Tibial artery (tissue), 4 donors: ENCODE measurements at regions not wholly inside any gene's neighbourhood (a gene's known extent, or its start where the extent isn't known, plus 50 kb on each side); places are given as distances from the start of the nearest gene placed in this dataset.

Experiments
- DNase-seq, 2 donors: peaks; one replicate each; pipeline ENCODE4 v3.0.0-alpha.2; 2019
- H3K27ac ChIP-seq, 2 donors: fragments of 200-600 bp; sonication (generic) in 1 of 2; 1 replicate in 1 of 2; 2 replicates in 1 of 2; pipeline ENCODE4 v1.5.1; 2018 to 2019; ENCODE audit warnings: mild to moderate bottlenecking in 1 of 2
- H3K27me3 ChIP-seq, 2 donors: fragments of 200-600 bp; sonication (generic) in 1 of 2; one replicate each; pipeline versions ENCODE4 v1.5.1 to v1.6.0; 2016 to 2019
- H3K36me3 ChIP-seq, 3 donors: fragments of 200-600 bp; sonication (generic) in 2 of 3; one replicate each; pipeline ENCODE4 v1.5.1; 2016 to 2019; ENCODE audit warnings: mild to moderate bottlenecking in 2 of 3
- H3K4me1 ChIP-seq, 4 donors: fragments of 200-600 bp; sonication (generic) in 2 of 4; 1 replicate in 3 of 4; 2 replicates in 1 of 4; pipeline ENCODE4 v1.5.1; 2016 to 2019
- H3K4me3 ChIP-seq, 2 donors: fragments of 200-600 bp; sonication (generic) in 1 of 2; 1 replicate in 1 of 2; 2 replicates in 1 of 2; pipeline ENCODE4 v1.5.1; 2018 to 2019; ENCODE audit warnings: mild to moderate bottlenecking in 2 of 2
- H3K9me3 ChIP-seq, 3 donors: fragments of 200-600 bp; sonication (generic) in 1 of 3; one replicate each; pipeline ENCODE4 v1.5.1; 2016 to 2019
- intact Hi-C: fragments of 100-400 bp; cut with DNase I; formaldehyde crosslinking; loops from one replicate; pipeline ENCODE4 v1.15.0; 2023; ENCODE audit warnings: low total_unique reads
- TF ChIP-seq, protein P1 (sequence below), 2 experiments: fragments of 200-600 bp in 1 of 2; fragments of 450-650 bp in 1 of 2; IDR thresholded peaks; one replicate each; pipeline ENCODE4 v1.5.1; 2017 to 2019; ENCODE audit warnings: antibody characterized with exemption in 2 of 2, mild to moderate bottlenecking in 1 of 2, moderate library complexity in 1 of 2

DNA sequence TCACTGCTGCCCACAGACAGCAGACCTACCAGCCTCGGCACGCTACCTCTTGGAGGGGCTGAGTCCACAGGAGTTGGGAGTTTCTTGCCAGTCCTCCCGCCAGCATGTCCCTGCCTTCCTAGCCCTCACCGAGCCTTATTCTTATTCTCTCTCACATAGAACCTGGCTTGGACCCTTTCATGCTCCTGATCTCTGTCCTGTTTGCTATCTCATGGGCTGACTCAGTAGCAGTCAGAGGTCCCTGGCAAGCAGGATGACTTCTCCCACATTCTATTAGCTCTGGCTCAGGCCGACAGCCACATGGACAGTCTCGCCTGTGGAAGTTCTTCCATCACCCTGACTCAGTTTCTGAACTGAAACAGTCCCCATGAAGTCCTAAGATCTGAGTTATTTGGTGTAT, 79.5 kb upstream of the ADRA1D start:
- Histone ChIP-seq H3K4me1 (peaks cover 0 to 24% (median 11%) of the 10 kb centered on the region in 4 donors), H3K36me3 (no peaks in the 10 kb centered on the region), H3K27ac (no peak overlapping the region), H3K27me3 (no peaks in the 10 kb centered on the region), H3K4me3 (no peak overlapping the region), H3K9me3 (peaks cover 0 to 3% (median 0%) of the 10 kb centered on the region in 3 donors)
- DNase-seq, result no peak
- intact Hi-C loops, result no loop called here
- TF ChIP-seq, protein P1, sequence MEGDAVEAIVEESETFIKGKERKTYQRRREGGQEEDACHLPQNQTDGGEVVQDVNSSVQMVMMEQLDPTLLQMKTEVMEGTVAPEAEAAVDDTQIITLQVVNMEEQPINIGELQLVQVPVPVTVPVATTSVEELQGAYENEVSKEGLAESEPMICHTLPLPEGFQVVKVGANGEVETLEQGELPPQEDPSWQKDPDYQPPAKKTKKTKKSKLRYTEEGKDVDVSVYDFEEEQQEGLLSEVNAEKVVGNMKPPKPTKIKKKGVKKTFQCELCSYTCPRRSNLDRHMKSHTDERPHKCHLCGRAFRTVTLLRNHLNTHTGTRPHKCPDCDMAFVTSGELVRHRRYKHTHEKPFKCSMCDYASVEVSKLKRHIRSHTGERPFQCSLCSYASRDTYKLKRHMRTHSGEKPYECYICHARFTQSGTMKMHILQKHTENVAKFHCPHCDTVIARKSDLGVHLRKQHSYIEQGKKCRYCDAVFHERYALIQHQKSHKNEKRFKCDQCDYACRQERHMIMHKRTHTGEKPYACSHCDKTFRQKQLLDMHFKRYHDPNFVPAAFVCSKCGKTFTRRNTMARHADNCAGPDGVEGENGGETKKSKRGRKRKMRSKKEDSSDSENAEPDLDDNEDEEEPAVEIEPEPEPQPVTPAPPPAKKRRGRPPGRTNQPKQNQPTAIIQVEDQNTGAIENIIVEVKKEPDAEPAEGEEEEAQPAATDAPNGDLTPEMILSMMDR (IDR thresholded peaks at IDR 0.05), result no peak

DNA sequence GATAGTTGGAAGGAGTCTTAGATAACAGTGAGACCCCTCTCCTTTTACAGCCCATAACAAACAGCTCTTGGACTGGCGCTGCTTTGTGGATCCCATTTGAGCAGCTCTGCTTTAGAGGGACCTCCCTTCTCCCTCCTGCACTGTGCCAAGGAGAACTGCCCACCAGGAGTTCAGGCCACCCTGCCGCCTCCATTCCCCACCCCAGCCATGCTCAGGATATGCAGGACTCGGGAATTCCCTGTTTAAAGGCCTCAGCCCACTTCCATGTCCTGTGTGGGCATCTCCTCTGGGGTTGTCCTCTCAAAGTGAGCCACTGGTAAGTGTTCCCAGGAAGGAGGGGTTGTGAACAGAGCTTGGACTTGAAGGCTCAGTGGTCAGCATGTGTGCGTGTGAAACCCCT, 78.9 kb upstream of the ADRA1D start:
- intact Hi-C loops, result no loop called here
- no peak for DNase-seq

GRCh38 chr20:4326195-4327065, 77.3 kb upstream of the ADRA1D start:
- H3K4me3 ChIP-seq, result no peak overlapping the region
- H3K27ac ChIP-seq, result peak overlapping the region in 1 of 2 donors; percentile 43
- H3K9me3 ChIP-seq, result peaks cover 0 to 3% (median 0%) of the 10 kb centered on the region in 3 donors
- no peak for DNase-seq
- TF ChIP-seq, protein P1 (IDR thresholded peaks at IDR 0.05), result no peak
- H3K4me1 ChIP-seq, result peaks cover 0 to 24% (median 11%) of the 10 kb centered on the region in 4 donors
- H3K36me3 ChIP-seq, result no peaks in the 10 kb centered on the region
- intact Hi-C loops, result no loop called here
- no peaks in the 10 kb centered on the region for H3K27me3 ChIP-seq

More for the DNA sequence above, 78.9 kb upstream of the ADRA1D start:
- H3K9me3 ChIP-seq, result peaks cover 0 to 3% (median 0%) of the 10 kb centered on the region in 3 donors
- no peak overlapping the region for H3K4me3 ChIP-seq
- H3K4me1 ChIP-seq, result peaks cover 0 to 24% (median 11%) of the 10 kb centered on the region in 4 donors
- no peaks in the 10 kb centered on the region for H3K36me3 ChIP-seq
- no peaks in the 10 kb centered on the region for H3K27me3 ChIP-seq
- TF ChIP-seq, protein P1 (IDR thresholded peaks at IDR 0.05), result no peak
- H3K27ac ChIP-seq, result no peak overlapping the region

DNA sequence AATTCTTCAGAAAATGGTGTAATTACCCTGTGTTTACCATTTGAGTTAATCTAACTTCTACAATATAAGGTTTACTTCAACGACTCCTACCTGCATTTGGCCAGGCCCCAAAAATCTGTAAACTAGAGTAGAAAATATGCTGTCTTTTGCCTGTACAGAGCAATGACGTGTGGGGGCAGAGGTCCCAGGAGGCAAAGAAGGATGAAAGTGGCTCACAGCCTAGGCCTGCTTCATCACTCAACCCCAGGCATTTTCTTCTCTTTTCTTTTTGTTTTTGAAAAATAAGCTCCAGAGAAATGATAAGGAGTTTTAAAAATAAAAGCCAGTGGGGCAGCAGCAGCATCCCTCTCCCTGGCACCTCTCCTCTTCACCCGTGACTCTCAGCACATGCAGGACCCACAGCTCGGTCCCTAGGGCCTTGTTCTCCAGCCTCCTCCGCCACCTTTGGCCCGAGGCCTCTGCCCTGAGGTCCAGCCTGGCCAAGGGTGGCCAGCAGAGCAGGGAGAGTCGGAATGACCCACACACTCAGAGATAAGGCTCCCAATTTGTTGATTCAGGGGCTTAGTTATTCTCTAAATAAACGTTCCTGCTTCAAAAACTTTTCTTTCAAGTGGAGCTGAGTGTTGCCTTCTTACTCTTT, 76.6 kb upstream of the ADRA1D start:
- Histone ChIP-seq H3K27ac (peak overlapping the region in 1 of 2 donors; percentile 43), H3K4me3 (no peak overlapping the region), H3K9me3 (peaks cover 0 to 3% (median 0%) of the 10 kb centered on the region in 3 donors), H3K4me1 (peaks cover 0 to 24% (median 11%) of the 10 kb centered on the region in 4 donors), H3K36me3 (no peaks in the 10 kb centered on the region), H3K27me3 (no peaks in the 10 kb centered on the region)
- peak in 1 of 2 donors; percentile 68 for DNase-seq
- intact Hi-C loops, result no loop called here
- TF ChIP-seq, protein P1 (IDR thresholded peaks at IDR 0.05), result no peak

DNA sequence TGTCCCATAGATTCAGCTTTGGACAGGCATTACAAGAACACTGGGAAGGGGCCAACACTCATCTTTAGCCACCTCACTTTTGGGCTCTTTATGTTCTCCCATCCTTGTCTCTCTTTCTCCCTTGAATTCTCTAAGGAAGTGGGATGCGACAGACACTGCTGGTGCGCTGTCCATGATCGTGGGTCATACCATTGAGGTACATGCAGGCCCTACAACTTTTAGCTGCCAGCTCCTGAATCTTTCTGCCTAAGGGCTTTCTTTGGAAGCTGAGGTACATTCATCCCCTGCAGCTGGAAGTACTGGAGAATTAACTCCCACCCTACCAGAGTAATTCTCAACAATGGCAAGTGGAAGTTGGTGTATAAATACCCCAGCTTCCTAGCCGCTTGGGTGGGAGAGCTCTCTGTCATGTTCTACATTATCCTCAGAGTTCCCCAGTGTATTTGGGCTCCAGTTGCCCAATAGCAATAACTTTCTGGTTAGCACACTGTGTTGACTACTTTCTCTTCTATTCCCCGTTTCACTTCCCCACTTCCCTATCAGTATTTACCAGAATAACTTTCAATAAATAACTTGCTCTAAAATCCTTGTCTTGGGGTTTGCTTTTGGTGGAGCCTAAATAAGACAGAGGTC, 75.6 kb upstream of the ADRA1D start:
- H3K36me3 ChIP-seq, result no peaks in the 10 kb centered on the region
- intact Hi-C loops, result no loop called here
- no peak for DNase-seq
- H3K27me3 ChIP-seq, result no peaks in the 10 kb centered on the region
- H3K9me3 ChIP-seq, result peaks cover 0 to 3% (median 0%) of the 10 kb centered on the region in 3 donors
- H3K4me3 ChIP-seq, result no peak overlapping the region
- no peak overlapping the region for H3K27ac ChIP-seq
- TF ChIP-seq, protein P1 (IDR thresholded peaks at IDR 0.05), result no peak
- peaks cover 0 to 18% (median 8%) of the 10 kb centered on the region in 4 donors for H3K4me1 ChIP-seq
